AG20443 (cell line): ENCODE measurements at regions not wholly inside any gene's neighbourhood (a gene's known extent, or its start where the extent isn't known, plus 50 kb on each side); places are given as distances from the start of the nearest gene placed in this dataset.

Source experiments
- DNase-seq: peaks from one replicate; pipeline ENCODE4 v3.0.0; 2012; ENCODE audit warnings: low spot score, mixed read lengths

DNA sequence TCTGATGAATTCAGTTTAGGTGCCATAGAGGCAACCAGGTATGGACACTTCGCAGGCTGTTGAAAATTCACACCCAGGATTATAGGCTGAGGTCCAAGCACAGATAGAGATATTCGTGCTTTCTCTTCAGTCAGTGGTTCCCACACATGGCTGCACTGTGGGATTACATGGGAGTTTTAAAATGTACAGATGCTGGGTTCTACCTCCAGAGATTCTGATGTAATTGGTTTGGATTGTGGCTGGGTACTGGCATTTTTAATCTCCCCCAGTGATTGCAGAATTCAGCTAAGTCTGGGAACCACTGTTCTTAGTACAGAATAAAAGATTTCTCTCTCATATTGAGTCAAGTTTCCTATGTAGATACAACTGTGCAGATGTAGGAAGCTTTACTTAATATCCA is 91.6 kb downstream of the FOXB1 start:
- peak; percentile 26 for DNase-seq

DNA sequence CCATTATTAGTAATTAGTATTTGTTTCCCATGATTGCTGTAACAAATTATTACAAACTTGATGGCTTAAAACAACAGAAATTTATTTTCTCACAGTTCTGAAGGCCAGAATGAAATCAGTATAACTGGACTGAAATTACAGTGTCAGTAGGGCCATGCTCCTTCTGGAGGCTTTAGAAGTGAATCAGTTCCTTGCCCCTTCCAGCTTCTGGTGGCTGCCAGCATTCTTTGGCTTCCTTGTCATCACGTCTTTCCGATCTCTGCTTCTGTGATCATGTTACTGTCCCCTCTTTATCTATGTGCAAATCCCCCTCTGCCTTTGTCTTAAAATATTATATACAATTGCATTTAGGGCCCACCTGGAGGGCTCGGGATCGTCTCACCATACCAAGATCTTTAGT is 92.0 kb downstream of the FOXB1 start:
- peak; percentile 43 for DNase-seq

DNA sequence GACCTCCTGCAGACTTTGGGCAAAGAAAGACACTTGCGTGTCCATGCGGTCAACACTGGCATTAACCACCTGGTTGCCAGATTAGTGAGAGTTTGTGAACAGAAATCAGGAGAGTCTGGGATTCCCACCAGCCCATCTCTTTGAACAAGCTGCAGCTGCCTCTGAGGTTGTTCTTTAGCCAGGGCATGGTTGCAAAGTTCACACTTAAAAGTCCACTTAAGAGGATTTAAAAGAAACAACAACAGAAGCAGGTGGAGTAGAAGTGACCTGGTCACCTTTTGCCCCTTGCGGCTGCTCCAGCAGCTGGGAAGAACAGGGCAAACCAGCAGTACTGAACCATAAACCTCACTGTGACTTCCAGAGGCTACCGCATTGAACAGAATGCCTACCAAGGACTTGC is 97.3 kb downstream of the FOXB1 start:
- no peak for DNase-seq

DNA sequence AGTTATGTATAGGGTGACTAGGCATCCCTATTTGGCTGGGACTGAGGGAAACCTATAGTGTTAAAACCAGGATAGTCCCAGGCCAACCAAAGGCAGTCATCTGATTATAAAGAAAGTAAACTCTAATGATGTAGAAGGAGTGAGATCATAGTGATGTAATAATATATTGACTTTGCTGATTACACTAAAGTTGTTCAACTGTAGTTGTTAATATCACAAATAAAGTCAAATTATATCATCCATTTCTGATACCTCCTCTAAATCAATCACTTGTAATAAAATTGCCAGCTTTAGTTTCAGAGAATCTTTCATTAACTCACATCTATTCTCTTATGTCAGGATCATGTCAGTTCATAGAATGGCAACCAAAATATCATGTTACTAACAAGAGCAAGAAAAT is 98.6 kb downstream of the FOXB1 start:
- DNase-seq = no peak

DNA sequence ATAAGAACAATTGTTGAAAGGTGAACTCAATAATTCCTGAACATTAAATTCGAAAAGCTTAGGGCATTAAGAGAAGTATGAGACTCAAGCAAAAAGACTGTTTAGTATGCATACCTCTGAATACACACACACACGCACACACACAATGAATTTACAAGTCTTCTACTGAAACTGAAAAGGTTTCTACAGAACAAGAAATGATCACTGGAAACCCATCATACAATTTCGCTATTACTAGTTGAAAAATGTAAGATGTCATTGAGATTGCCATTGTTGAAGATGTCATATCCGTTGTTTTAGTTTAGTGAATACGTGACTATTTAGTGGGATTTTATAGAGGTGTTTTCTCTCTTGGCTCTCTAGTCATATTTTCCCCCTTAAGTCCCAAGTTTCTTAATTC is 106.8 kb downstream of the FOXB1 start:
- no peak for DNase-seq

DNA sequence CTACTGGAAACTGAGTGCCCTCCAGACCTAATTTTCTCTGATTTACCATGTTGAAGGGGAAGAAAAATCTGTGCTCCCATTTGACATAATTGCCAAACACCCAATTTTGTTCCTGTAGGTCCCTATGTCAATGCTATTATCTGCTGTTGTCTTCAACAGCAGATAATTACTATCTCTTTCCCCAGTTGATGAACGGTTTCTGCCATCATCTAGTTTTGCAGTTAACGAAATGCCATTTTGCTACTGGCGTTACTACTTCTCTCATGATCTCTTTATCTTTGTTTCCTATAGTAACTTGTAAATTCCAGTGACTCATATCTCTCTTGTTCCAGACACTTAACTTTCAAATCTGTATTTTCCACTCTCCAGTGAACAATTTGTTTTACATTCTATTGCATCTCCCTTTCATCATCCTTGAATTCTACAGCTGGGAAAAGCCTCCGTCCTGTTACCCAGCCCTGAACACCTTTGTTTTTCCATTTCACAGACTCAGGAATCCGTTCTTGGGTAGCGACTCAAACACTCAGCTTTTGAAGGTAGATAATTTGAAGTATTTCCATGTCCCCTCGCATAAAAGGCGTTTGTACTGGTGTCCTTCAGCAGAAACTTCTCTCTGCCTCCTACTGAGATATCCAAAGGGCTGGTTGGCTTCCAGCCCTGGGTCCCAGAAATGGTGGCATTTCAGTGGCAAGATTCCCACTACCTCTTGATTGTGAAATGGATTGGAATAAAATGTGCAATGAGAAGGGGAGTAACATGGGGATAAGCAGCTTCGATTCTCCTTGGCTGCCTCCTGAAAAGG is 111.7 kb downstream of the FOXB1 start:
- no peak for DNase-seq

DNA sequence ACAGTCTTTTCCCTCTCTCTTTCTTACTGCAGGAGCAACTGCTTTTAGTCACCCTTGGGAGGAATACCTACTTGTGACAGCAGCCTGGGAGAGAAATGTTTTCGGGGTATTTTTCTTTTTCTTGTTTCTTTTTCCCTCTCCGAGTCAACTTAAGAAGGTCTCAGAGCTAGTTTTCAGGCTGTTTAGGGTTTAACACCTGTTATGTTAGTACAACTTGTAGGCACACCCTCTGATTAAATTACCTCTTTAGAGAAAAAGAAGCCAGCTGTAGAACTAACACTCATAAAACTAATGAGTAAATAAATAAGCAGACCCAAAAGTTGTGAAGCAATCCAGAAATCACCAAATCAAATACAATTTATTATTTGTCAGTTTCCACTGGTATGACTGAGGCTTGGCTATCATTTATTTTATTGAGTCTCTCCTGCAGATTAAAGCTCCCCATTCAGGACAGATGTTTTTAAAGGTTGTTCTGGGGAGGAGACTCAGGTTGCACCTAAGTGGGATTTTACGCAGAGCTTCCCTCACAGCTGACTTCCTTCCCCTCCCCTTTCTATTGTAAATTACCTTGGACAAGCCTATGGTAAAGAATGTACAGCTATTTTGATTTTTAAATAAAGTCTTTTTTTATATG is 112.5 kb downstream of the FOXB1 start:
- no peak for DNase-seq

DNA sequence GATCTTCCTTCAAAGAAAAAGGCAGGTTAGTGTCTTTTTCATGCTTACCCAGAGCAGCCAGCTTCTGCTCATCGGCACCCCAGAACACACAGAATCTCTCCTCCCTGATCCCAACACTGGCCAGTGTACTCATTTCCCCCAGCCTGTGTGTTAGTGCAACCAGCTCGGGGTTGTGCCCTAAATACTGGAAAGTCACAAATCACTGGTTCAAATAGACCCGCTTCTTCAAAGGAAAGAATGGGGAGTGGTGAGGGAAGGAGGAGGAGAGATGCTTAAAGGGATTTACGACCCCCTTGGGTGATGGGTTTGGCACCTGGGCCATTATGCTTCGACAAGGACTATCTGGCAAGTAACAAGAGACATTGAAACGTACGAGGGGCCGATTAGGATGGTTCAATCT is 114.0 kb downstream of the FOXB1 start:
- DNase-seq = no peak

DNA sequence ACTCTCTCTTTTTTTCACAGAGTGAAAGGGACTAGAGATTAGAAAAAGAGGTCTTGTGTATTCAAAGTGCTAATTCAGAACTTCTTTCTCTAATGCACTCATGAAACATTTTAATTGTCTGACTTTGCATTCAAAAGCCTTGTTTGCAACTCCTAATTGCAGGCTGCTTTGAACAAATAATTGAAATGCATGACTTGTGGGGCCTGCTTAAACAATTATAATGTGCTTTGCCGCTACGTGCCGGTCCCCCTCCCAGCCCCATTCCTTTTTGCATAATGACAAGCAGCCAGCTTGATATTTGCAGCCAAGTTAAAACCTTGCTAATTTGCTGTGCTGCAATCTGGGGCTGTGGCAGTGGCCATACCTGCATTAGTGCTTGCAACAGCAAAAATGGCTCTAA is 114.5 kb downstream of the FOXB1 start:
- no peak for DNase-seq

DNA sequence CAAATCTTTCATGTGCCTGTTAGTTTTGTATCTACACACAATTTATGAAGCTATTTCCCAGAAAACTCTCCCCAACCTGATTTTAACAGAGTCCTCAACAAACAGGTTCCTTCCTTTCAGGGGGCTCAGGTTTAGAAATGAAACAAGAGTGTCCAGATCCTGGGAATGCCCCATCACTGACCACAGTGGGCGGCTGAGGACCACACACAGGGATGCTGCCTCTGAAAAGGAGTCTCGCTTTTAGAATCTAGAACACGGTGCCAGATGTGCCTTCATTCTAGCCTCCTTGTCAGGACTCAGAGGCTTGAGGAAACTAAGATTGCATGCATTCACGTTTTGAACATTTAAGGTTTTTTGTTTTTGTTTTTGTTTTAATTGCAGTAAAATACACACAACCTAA is 115.0 kb downstream of the FOXB1 start:
- no peak for DNase-seq

DNA sequence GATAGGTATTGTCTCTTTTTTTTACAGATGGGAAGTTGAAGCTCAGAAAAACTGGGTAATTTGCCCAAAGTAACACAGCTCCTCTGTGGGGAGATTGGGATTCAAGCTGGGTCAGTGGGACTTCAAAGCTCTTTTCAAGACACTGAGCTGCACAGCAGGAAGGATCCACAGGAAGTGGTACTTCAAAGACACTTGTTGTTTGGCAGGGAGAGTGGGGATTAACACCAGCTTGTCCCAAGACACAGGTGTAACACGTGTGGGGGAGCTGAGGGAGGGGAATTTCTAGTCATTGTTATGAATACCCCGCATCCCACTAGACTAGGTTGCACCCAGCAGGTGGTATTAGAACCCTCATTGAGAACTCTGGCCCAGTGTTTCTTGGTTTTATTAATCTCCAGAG is 116.0 kb downstream of the FOXB1 start:
- DNase-seq = no peak

DNA sequence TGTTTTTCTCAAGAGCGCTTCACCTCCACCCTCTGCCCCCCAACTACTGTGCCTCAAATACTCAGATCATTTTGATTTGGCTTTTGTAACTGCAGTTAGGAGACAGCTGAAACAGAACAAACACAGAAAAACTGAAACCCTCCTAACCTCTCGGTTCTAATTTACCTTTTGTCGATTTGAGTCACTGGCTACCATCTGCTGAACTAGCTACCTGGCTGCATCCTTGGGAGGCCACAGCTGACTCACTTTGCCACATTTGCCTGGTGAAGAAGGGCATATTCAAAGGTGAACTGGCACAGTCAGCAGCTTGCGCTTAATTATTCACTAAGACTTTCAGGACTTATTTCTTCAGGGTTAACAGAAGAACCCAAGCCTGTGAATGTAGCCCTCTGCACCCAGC is 117.7 kb downstream of the FOXB1 start:
- DNase-seq = no peak

DNA sequence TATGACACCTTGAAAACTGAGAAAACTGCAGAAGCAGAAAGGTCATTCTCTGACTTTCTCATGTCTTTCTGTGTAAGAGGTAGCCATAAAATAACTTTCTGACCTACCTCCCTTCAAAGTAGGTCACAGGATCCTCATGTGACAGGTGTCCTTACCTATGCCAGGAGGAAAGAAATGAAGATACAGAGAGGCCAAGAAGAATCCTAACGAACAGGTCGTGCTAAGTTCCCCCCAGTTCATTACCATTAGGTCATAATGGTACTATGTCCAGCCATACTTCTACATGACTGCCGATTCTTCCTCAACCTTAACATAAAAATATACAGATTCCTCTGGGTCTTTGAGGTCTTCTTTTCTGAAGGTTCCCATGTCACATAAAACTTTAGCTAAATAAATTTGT is 118.6 kb downstream of the FOXB1 start:
- no peak for DNase-seq

DNA sequence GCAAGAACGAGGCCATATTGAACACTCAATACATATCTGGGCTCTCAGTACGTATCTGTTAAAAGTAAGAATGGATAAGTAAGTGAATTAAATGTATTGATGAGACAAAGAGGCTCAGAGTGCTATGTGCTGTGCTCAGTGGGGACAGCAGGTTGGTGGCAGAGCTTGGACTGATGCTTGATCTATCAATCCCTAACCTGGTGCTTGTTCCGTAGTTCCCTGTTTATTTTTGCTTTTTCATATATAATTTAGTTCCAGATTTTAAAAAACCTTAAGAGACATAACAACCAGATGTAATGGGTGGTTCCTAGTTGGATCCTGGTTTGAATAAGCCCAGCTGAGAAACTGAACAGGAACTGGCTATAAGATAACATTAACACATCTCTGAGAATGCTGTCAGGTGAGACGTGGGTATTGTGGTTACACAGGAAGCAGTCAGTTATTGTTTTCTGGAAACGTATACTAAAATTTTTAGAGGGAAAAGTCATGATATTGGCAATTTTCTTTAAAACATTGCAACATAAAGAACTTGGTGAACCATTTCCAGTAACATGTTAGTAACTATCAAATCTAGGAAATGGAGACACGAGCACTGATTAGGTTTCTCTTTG is 120.5 kb downstream of the FOXB1 start:
- DNase-seq = no peak

DNA sequence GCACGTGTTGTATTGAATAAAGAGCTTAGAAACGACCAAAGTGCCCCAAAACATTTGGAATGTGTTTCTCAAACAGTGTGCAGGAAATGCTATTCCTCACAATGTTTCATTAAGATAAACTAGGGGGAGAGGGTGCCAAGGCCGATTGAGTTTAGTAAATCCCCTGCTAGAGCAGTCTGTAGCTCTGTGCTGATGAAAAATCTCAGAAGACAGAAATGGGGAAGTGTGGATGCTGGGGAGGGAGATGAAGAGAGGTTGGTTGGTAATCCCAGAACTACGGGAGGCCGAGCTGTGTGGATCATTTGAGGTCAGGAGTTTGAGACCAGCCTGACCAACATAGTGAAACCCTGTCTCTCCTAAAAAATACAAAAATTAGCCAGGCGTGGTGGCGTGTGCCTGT is 121.2 kb downstream of the FOXB1 start:
- DNase-seq = no peak

DNA sequence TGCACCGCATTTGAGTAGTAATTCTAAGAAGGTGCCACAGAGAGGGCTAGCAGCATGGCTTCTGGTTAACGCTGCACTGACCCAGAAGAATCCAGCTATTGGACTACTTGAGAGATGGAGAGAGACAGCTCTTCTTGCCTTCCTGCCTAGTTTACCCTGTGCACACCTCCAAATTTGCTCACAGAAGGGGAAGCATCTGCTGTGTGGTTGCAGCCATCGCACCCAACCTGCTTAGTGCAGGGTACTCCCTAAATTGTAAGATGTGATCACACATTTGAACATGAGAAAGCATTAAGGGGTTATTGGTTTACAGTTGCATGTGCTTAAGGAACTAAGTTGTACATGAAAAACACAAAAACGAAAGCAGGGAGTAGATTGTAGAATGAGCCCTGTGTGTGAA is 122.1 kb downstream of the FOXB1 start:
- no peak for DNase-seq

DNA sequence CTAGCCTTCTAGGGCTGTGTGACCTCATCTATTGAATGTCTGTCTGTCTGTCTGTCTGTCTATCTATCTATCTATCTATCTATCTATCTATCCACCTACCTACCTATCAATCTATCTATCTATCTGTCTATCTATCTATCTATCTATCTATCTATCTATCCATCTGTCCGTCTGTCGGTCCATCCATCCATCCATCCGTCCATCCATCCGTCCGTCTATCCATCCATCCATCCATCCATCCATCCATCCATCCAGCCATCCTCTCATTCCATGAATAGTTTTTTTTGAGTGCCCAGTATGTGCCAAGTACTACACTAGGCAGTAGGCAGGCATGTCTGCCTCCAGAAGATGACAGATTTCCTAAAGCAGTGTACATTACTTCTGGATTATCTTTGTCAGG is 122.5 kb downstream of the FOXB1 start:
- DNase-seq = no peak

DNA sequence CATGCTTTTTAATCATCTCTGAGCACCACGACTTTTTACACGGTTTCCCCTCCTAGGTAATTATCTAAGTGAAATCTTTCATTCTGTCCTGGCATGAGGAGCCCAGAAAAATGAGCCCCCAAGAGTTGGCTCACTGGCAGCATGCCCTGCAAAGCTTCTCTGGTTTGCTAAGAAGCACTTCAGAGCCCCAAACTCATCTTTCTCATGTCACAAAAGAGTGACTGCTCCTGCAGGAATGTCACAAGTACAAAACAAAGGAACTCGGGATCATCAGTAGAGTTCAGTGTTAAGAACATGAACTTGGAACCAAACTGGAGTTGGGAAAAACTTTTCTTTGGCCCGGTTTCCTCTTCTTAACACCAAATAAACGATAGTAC is 123.9 kb downstream of the FOXB1 start:
- peak; percentile 19 for DNase-seq

DNA sequence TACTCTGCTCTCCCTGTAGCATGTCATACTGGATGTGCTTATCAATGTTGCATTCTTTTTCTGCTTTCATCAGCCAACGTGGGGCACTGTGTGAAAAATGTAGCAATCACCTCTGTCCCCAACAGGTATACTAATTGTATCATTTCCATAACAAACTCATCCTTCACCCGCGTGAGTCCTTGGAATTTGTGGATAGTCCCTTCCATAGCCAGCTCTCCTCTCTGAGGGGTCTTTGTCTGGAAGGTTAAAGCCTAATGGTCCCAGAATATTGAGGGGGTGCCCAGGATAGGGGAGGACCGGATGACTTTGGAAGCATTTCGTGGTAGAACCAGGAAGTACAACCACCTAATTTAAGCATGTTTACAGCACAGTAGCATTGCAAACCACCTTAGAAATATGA is 124.6 kb downstream of the FOXB1 start:
- no peak for DNase-seq

DNA sequence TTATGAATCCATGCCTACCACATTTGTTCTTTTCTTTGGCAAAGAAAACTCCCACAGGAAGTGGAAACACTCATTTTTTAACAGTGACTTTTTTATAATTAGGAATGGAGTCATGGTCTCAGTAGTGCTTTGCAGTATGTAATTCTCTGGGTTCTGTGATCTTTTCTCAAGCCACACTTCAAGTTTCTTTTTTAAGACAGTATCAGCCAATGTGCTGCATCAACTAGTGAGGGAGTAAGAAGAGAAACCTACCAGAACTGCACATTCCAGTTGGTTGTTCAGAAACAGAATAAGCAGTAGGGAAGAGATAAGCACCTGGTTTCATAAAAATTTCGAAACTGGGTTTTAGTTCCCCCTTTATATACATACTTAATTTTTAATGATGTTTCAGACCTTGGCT is 126.3 kb downstream of the FOXB1 start:
- DNase-seq = no peak

DNA sequence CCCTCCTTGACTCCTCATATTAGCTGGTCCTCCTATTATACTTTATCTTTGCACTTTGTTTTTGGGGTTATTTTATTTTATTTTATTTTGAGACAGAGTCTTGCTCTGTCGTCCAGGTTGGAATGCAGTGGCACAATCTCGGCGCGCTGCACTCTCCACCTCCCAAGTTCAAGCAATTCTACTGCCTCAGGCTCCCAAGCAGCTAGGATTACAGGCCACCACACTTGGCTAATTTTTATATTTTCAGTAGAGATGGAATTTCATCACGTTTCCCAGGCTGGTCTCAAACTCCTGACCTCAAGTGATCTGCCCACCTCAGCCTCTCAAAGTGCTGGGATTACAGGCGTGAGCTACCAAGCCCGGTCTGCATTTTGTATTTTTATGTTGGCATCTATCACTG is 126.7 kb downstream of the FOXB1 start:
- DNase-seq = no peak

DNA sequence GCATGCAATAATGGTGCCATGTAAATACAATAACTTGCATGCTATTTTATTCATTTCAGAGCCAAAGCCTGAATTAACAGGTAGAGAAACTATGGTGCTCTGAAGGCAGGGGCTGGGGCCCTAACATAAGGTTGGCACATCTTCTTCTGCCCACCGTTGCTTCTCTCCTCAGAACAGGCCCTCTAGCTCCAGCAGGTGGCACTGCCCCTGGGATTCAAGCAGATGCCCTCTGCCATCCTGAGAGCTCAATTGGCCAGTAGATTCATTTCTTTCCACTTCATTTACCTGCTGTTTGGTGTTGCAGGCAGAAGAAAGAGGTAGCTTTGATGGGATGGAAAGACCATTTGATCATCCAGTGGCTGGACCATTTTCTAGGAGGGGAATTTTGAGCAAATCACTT is 130.5 kb downstream of the FOXB1 start:
- no peak for DNase-seq

DNA sequence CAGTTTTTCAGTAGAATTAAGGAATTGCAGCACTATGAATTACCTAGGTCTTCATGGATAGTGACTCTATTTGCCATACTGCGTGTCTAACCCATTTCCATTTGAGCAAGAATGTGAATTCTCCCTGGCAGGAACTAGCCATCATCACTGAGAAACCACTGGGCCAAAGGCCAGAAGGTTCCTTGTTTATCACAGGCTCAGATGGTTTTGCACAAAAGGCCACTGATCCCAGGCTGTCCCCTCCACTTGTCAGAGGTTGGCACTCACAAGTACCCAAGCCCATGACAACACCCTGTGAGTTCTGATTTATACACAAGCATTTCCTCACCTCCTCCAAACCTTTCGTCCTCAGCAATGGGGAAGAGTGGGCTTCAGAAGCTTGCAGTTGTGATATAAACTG is 131.8 kb downstream of the FOXB1 start:
- DNase-seq = no peak
